Stomach (tissue), 8 donors: ENCODE measurements at regions not wholly inside any gene's neighbourhood (a gene's known extent, or its start where the extent isn't known, plus 50 kb on each side); places are given as distances from the start of the nearest gene placed in this dataset.

Source experiments
- DNase-seq, 2 donors: peaks; one replicate each; pipeline versions ENCODE4 v3.0.0 to v3.0.0-alpha.2; 2013 to 2019
- H3K27ac ChIP-seq, 5 donors: fragments of 200-600 bp in 4 of 5; sonication (generic) in 4 of 5; one replicate each; pipeline ENCODE4 v1.5.1; 2013 to 2019; ENCODE audit warnings: mild to moderate bottlenecking in 1 of 5, moderate library complexity in 1 of 5
- H3K27me3 ChIP-seq, 3 donors: fragments of 200-600 bp; sonication (generic); one replicate each; pipeline ENCODE4 v1.5.1; 2017 to 2019; ENCODE audit warnings: mixed run types in 1 of 3
- H3K36me3 ChIP-seq, 4 donors: fragments of 200-600 bp; sonication (generic); 1 replicate in 3 of 4; 2 replicates in 1 of 4; pipeline ENCODE4 v1.5.1; 2016 to 2019
- H3K4me1 ChIP-seq, 4 donors: fragments of 200-600 bp; sonication (generic); one replicate each; pipeline ENCODE4 v1.5.1; 2016 to 2019
- H3K4me3 ChIP-seq, 4 donors: fragments of 200-600 bp; sonication (generic) in 3 of 4; one replicate each; pipeline ENCODE4 v1.5.1; 2016 to 2019; ENCODE audit warnings: mild to moderate bottlenecking in 1 of 4
- H3K9me3 ChIP-seq, 4 donors: fragments of 200-600 bp; sonication (generic); one replicate each; pipeline ENCODE4 v1.5.1; 2016 to 2019
- CTCF ChIP-seq, 7 experiments: fragments of 450-650 bp in 4 of 7; fragments of 200-600 bp in 3 of 7; sonication (generic) in 3 of 7; IDR thresholded peaks; one replicate each; pipeline ENCODE4 v1.5.1; 2016 to 2019; ENCODE audit warnings: antibody characterized with exemption in 7 of 7, control low read depth in 2 of 7, mild to moderate bottlenecking in 1 of 7
- EP300 ChIP-seq: sonication (generic); formaldehyde crosslinking; IDR thresholded peaks from one replicate; pipeline ENCODE4 v1.6.1; 2017; ENCODE audit warnings: antibody characterized with exemption
- POLR2A ChIP-seq, 4 donors: fragments of 450-650 bp; IDR thresholded peaks; one replicate each; pipeline ENCODE4 v1.6.1; 2016; ENCODE audit warnings: antibody characterized with exemption in 4 of 4, control low read depth in 2 of 4, mild to moderate bottlenecking in 1 of 4, moderate library complexity in 1 of 4
- POLR2AphosphoS5 ChIP-seq, 3 donors: sonication (generic); formaldehyde crosslinking; IDR thresholded peaks; one replicate each; pipeline ENCODE4 v1.6.1; 2016; ENCODE audit warnings: antibody characterized with exemption in 3 of 3
- WGBS, 5 donors: extraction: QIAGEN DNeasy Blood & Tissue Kit in 3 of 5; methylation state at CpG; one replicate each; pipeline versions ENCODE4 v1.1.5 to v1.1.7; 2013 to 2018; 5-methylcytosine and 5-hydroxymethylcytosine counted together
- intact Hi-C: fragments of 100-400 bp; cut with DNase I; formaldehyde crosslinking; loops from one replicate; pipeline ENCODE4 v1.15.1; 2023; ENCODE audit warnings: low total_unique reads
- donor health status: healthy with polysubstance abuse.
- donor health status: Bipolar disorder and iron deficiency.
- donor health status: healthy.

- H3K27ac ChIP-seq = no peak overlapping the region
- no peaks in the 10 kb centered on the region for H3K36me3 ChIP-seq
- peaks cover 0 to 16% (median 0%) of the 10 kb centered on the region in 3 donors for H3K27me3 ChIP-seq
- H3K4me1 ChIP-seq = no peaks in the 10 kb centered on the region
- no peak for TF ChIP-seq EP300
- TF ChIP-seq CTCF (IDR thresholded peaks at IDR 0.05) = peak in 5 of 7 experiments; percentile 49 to 77 (median 59)
- TF ChIP-seq POLR2A (IDR thresholded peaks at IDR 0.05) = no peak
- intact Hi-C loops = loop anchor here (5.0 to 10.0 kb wide), 2 partner anchors 110 to 208 kb away; partner anchors contain the start of gene ASCL4
- H3K9me3 ChIP-seq = no peaks in the 10 kb centered on the region
- WGBS, 5 donors = 11 to 14% (median 12%) methylated on average over 7 of the region's 7 CpGs
- H3K4me3 ChIP-seq = no peak overlapping the region
- peak; percentile 67 to 80 for DNase-seq
Measured at GRCh38 chr12:107884769-107885694, 110.5 kb downstream of the ASCL4 start.

- TF ChIP-seq POLR2AphosphoS5 (IDR thresholded peaks at IDR 0.05) (no peak), EP300 (no peak)
- Histone ChIP-seq H3K4me1 (no peaks in the 10 kb centered on the region), H3K36me3 (no peaks in the 10 kb centered on the region), H3K27ac (no peak overlapping the region), H3K9me3 (no peaks in the 10 kb centered on the region), H3K27me3 (peaks cover 0 to 9% (median 0%) of the 10 kb centered on the region in 3 donors), H3K4me3 (no peak overlapping the region)
- DNase-seq = no peak
- 81 to 93% (median 91%) methylated on average over 4 of the region's 4 CpGs for WGBS, 5 donors
- intact Hi-C loops = loop anchor here (5.0 to 10.0 kb wide), 2 partner anchors 114 to 211 kb away; partner anchors contain the start of gene ASCL4
Measured at GRCh38 chr12:107888789-107889188, 114.3 kb downstream of the ASCL4 start.

GRCh38 chr12:107891967-107892366, 117.5 kb downstream of the ASCL4 start:
- Histone ChIP-seq H3K36me3 (no peaks in the 10 kb centered on the region), H3K4me1 (no peaks in the 10 kb centered on the region), H3K4me3 (no peak overlapping the region), H3K27me3 (peaks cover 0 to 4% (median 0%) of the 10 kb centered on the region in 3 donors), H3K9me3 (no peaks in the 10 kb centered on the region), H3K27ac (no peak overlapping the region)
- TF ChIP-seq POLR2AphosphoS5 (IDR thresholded peaks at IDR 0.05) (no peak), CTCF (IDR thresholded peaks at IDR 0.05) (no peak), EP300 (no peak), POLR2A (IDR thresholded peaks at IDR 0.05) (no peak)
- intact Hi-C loops = no loop called here
- 38 to 74% (median 55%) methylated on average over 3 of the region's 3 CpGs for WGBS, 5 donors
- no peak for DNase-seq

GRCh38 chr12:107894589-107894988, 120.1 kb downstream of the ASCL4 start:
- no peaks in the 10 kb centered on the region for H3K9me3 ChIP-seq
- intact Hi-C loops = no loop called here
- TF ChIP-seq POLR2A (IDR thresholded peaks at IDR 0.05) (no peak), EP300 (no peak), CTCF (IDR thresholded peaks at IDR 0.05) (no peak), POLR2AphosphoS5 (IDR thresholded peaks at IDR 0.05) (no peak)
- WGBS, 5 donors = 67 to 80% (median 69%) methylated on average over 3 of the region's 3 CpGs
- no peaks in the 10 kb centered on the region for H3K36me3 ChIP-seq
- H3K27me3 ChIP-seq = peaks cover 0 to 4% (median 0%) of the 10 kb centered on the region in 3 donors
- no peak for DNase-seq
- no peak overlapping the region for H3K4me3 ChIP-seq
- H3K27ac ChIP-seq = no peak overlapping the region
- no peaks in the 10 kb centered on the region for H3K4me1 ChIP-seq

GRCh38 chr12:107895966-107896365, 121.5 kb downstream of the ASCL4 start:
- H3K27me3 ChIP-seq = peaks cover 0 to 4% (median 0%) of the 10 kb centered on the region in 3 donors
- intact Hi-C loops = no loop called here
- TF ChIP-seq POLR2A (IDR thresholded peaks at IDR 0.05) (no peak), EP300 (no peak)
- no peaks in the 10 kb centered on the region for H3K36me3 ChIP-seq
- H3K27ac ChIP-seq = no peak overlapping the region
- no peak overlapping the region for H3K4me3 ChIP-seq
- DNase-seq = no peak
- H3K9me3 ChIP-seq = no peaks in the 10 kb centered on the region
- no peaks in the 10 kb centered on the region for H3K4me1 ChIP-seq
